Kidney tubule cell (primary cell): ENCODE measurements at regions not wholly inside any gene's neighbourhood (a gene's known extent, or its start where the extent isn't known, plus 50 kb on each side); places are given as distances from the start of the nearest gene placed in this dataset.
A peak's percentile ranks its signal among the peaks of the same experiment; 100 is the strongest.

Experiments
- DNase-seq: peaks from one replicate; pipeline ENCODE4 v3.0.0-alpha.2; 2018; ENCODE audit warnings: low spot score

DNA sequence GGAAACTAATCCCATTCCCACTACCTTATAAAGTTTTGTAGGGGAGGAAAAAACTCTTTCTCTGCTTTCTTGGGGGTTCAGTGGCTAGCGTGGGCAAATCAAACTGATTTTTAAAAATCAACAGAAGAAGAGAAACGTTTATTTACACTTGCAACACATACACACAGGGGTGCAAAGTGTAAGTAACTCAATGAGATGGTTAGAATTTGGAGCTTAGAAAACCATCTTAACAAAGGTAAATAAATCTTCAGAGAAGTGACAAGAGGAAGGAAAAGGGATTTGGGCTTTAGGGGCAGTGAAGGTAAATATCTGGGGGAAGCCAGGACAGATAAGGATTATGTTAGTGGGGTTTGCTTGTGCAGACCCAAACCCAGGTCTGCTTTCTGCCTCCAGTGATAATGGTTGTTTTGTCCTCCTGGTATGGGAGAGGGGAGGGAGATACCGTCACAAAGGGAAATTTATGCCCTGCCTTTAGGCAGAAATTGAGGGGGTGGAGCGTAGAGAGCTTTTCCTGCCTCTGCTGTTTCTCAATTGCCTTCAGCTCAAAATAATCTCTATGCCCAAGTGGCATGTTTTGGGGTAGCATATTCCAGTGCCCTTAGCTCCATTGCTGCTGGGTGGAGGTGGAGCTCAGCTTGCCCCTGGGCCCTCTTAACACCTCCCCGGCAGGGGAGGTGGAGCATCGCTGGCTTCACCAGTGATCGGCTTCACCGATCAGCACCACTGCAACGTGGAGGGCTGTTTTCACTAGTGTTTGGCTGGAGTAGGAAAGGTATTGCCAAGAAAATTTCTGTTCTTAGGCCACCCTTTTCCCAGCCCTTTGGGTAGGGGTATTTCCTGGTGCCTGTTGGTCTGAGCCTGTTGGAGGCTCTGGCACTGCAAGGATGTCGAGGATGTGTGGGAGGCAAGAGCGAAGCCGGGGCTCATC is 92.2 kb downstream of the TEX51 start:
- DNase-seq, result no peak

DNA sequence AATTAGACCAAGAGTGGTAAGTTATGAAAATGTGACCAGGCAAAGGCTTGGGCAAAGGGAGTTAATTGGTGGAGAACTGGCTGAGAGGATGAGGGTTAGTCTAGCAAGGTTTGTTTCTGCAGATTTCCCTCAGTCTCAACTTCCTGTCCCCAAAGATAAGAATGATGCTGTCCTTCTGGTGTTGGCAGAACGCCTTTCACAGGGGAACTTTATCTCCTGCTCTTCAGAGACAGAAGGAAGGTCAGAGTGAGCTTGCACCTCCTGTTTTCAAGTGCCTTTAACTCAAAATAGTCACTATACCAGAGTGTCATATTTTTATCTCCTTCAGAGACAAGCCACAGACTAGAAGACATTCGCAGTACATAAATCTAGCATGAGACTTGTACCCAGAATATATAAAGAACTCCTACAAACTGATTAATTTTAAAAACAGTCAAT is 95.7 kb downstream of the TEX51 start:
- no peak for DNase-seq

GRCh38 chr2:126995621-126996377 is 97.1 kb downstream of the TEX51 start:
- DNase-seq, result peak; percentile 36

DNA sequence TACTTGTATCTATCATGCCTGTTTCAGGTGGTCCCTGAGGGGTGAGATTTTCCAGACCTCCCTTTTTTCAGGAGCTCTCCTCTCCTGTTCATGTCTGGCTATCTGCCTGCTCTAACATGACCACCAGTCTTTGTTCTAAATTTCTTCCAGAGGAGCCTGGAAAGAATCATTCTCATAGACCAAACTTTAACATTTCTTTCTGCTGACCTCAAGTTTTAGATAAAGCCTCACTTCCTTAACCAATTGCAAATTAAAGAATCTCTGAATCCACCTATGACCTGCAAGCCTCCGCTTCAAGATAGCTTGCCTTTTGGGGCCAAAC is 97.6 kb downstream of the TEX51 start:
- no peak for DNase-seq
